Right cardiac atrium (tissue), 5 donors: ENCODE measurements at regions not wholly inside any gene's neighbourhood (a gene's known extent, or its start where the extent isn't known, plus 50 kb on each side); places are given as distances from the start of the nearest gene placed in this dataset.

Experiments
- ATAC-seq, 2 donors: fragments of 200-7000 bp; cut with Tn5 transposase; one replicate each; pipeline versions ENCODE4 v1.8.0 to v1.9.1; 2020; ENCODE audit warnings: moderate library complexity in 2 of 2, mild to moderate bottlenecking in 1 of 2
- DNase-seq, 3 donors: peaks; one replicate each; pipeline ENCODE4 v3.0.0-alpha.2; 2020
- H3K27ac ChIP-seq: one replicate; pipeline ENCODE4 v1.5.1; 2013; ENCODE audit warnings: mild to moderate bottlenecking, low read length, control low read depth, moderate library complexity
- H3K27me3 ChIP-seq: one replicate; pipeline ENCODE4 v1.6.1; 2013; ENCODE audit not compliant: control insufficient read depth, insufficient read depth
- H3K4me1 ChIP-seq: one replicate; pipeline ENCODE4 v1.6.1; 2013; ENCODE audit warnings: low read length; ENCODE audit not compliant: control insufficient read depth, insufficient read depth
- H3K4me3 ChIP-seq: one replicate; pipeline ENCODE4 v1.5.1; 2013; ENCODE audit warnings: low read length, control low read depth
- H3K9me3 ChIP-seq: one replicate; pipeline ENCODE4 v1.6.1; 2013; ENCODE audit warnings: low read length; ENCODE audit not compliant: control insufficient read depth
- WGBS: extraction: QIAGEN DNeasy Blood & Tissue Kit; methylation state at CpG from one replicate; pipeline ENCODE4 v1.1.7; 2013; 5-methylcytosine and 5-hydroxymethylcytosine counted together
- intact Hi-C, 4 donors: fragments of 100-400 bp; cut with DNase I; formaldehyde crosslinking; loops; one replicate each; pipeline versions ENCODE4 v1.11.0 to v1.14.0; 2022 to 2023
- donor health status: healthy with polysubstance abuse.
- donor health status: DM: no; HTN: yes; CAD: no.
- donor health status: DM: no; HTN: no; CAD: no.
- donor health status: DM: no; HTN: yes; CAD: no; lungs with severe emphysema.
- donor health status: DM: yes; HTN: yes; CAD: no.

GRCh38 chrX:2583194-2584162, 82.7 kb upstream of the DHRSX start:
- intact Hi-C loops, result no loop called here
- Histone ChIP-seq H3K4me3 (peak overlapping the region; percentile 42), H3K27me3 (no peaks in the 10 kb centered on the region), H3K27ac (no peak overlapping the region), H3K9me3 (no peaks in the 10 kb centered on the region), H3K4me1 (no peaks in the 10 kb centered on the region)
- DNase-seq (no peak), ATAC-seq (peak in 1 of 2 donors; percentile 22)
- 3% methylated on average over 74 of the region's 74 CpGs for WGBS

DNA sequence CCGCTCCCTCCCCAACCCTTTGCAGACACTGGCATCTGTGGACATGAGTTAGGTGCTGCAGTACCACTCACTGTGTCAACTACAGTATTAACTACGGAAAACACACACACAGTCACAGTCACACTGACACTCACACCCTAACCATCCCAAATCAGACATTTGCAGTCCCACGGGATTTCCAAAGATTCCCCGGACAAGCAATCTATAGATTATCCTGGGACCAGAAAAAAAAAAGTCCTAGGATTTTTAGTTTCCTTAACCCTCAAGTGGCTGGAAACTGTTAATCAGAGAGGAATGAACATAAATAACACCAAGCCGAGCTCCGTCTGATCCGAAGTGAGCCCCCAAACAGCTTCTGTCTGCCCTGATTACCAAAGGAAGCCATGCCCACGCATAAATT, 81.9 kb upstream of the DHRSX start:
- intact Hi-C loops, result no loop called here
- H3K27ac ChIP-seq, result no peak overlapping the region
- no peak for DNase-seq
- H3K4me3 ChIP-seq, result no peak overlapping the region
- no peaks in the 10 kb centered on the region for H3K9me3 ChIP-seq
- ATAC-seq, result no peak
- no peaks in the 10 kb centered on the region for H3K27me3 ChIP-seq
- no peaks in the 10 kb centered on the region for H3K4me1 ChIP-seq
- WGBS, result 21% methylated on average over 8 of the region's 8 CpGs

- Histone ChIP-seq H3K4me1 (no peaks in the 10 kb centered on the region), H3K9me3 (no peaks in the 10 kb centered on the region), H3K4me3 (no peak overlapping the region), H3K27ac (no peak overlapping the region), H3K27me3 (no peaks in the 10 kb centered on the region)
- DNase-seq (no peak), ATAC-seq (no peak)
- WGBS, result 90% methylated on average over 4 of the region's 4 CpGs
- intact Hi-C loops, result no loop called here
These were observed 80.5 kb upstream of the DHRSX start for GRCh38 chrX:2581296-2581695.

DNA sequence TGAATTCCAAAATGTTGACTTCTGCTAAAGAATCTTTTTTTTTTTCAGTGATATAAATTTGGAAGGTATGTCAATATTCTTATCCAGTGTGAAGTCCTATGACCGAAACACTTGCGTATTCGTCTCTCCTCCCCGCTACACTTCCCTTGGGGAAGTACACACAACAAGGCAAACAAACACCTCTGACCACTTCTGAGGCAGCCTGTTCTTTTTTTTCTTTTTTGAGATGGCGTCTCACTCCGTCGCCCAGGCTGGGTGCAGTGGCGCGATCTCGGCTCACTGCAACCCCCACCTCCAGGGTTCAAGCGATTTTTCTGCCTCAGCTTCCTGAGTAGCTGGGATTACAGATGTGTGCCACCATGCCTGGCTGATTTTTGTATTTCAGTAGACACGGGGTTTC, 78.1 kb upstream of the DHRSX start:
- Histone ChIP-seq H3K27ac (no peak overlapping the region), H3K4me1 (no peaks in the 10 kb centered on the region), H3K27me3 (no peaks in the 10 kb centered on the region), H3K9me3 (no peaks in the 10 kb centered on the region), H3K4me3 (no peak overlapping the region)
- ATAC-seq (no peak), DNase-seq (no peak)
- intact Hi-C loops, result no loop called here
- WGBS, result 81% methylated on average over 12 of the region's 12 CpGs

GRCh38 chrX:2577844-2578466, 77.2 kb upstream of the DHRSX start:
- Histone ChIP-seq H3K27me3 (no peaks in the 10 kb centered on the region), H3K27ac (no peak overlapping the region), H3K9me3 (no peaks in the 10 kb centered on the region), H3K4me1 (no peaks in the 10 kb centered on the region), H3K4me3 (no peak overlapping the region)
- 70% methylated on average over 15 of the region's 15 CpGs for WGBS
- intact Hi-C loops, result no loop called here
- no peak for DNase-seq
- no peak for ATAC-seq

DNA sequence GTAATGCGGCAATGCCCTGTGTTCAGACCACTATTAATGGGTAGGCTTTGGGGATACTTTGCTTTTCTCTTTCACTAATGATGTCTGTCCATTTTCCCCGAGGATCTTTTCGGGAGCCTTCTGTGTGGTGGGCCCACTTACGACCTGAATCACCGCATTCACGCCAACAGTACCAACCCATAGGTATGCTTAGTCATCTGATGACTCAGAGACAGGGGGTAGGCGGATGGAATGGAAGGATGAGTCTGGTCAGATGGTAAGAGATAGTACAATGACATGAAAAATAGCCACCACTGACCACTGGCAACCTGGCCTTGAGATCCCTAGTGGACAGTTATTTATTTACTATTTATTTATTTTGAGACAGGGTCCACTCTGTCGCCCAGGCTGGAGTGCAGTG, 76.0 kb upstream of the DHRSX start:
- H3K9me3 ChIP-seq, result no peaks in the 10 kb centered on the region

DNA sequence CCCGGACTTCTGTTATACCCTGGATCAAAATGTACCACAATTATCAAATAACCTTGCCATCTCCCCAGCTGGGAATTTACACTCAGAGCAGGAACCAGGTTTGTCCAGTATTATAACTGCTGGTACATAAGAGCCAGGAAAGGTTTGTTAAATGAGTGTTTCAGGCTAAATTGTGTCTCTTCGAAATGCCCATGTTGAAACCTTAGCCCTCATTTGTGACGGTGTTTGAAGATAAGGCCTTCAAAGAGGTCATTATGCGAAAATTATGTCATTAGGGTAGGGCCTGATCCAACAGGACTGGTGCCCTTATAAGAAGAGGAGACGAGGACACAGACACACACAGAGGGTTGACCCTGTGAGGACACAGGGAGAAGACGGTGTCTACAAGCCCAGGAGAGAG, 73.5 kb upstream of the DHRSX start:
- H3K4me1 ChIP-seq, result no peaks in the 10 kb centered on the region
- H3K9me3 ChIP-seq, result no peaks in the 10 kb centered on the region
- DNase-seq, result no peak
- H3K27ac ChIP-seq, result no peak overlapping the region
- WGBS, result 84% methylated on average over 6 of the region's 6 CpGs
- H3K27me3 ChIP-seq, result no peaks in the 10 kb centered on the region
- intact Hi-C loops, result no loop called here
- ATAC-seq, result no peak
- no peak overlapping the region for H3K4me3 ChIP-seq

More for the DNA sequence above, 76.0 kb upstream of the DHRSX start:
- WGBS, result 95% methylated on average over 8 of the region's 8 CpGs
- Histone ChIP-seq H3K4me1 (no peaks in the 10 kb centered on the region), H3K4me3 (no peak overlapping the region), H3K27ac (no peak overlapping the region), H3K27me3 (no peaks in the 10 kb centered on the region)
- intact Hi-C loops, result no loop called here
- no peak for DNase-seq
- no peak for ATAC-seq

DNA sequence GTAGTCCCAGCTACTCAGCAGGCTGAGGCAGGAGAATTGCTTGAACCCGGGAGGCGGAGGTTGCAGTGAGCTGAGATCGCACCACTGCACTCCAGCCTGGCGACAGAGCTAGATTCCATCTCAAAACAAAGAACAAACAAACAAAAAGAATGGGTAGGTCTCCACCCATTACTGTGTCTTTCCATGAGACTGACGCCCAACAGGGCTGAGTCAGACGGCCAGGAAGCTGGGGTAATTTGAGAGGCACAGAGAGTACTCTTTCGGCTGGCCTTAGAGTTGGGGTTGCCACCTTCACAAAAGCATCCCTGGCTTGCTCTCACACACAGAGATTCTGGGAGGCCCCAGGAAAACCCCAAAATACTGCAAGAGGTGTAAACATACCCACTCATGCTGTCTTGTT, 72.0 kb upstream of the DHRSX start:
- no peak overlapping the region for H3K4me3 ChIP-seq
- 78% methylated on average over 7 of the region's 7 CpGs for WGBS
- no peaks in the 10 kb centered on the region for H3K4me1 ChIP-seq
- ATAC-seq (peak in 1 of 2 donors; percentile 65), DNase-seq (no peak)
- H3K27ac ChIP-seq, result no peak overlapping the region
- no peaks in the 10 kb centered on the region for H3K27me3 ChIP-seq
- H3K9me3 ChIP-seq, result no peaks in the 10 kb centered on the region
- intact Hi-C loops, result no loop called here

- Histone ChIP-seq H3K4me3 (no peak overlapping the region), H3K4me1 (no peaks in the 10 kb centered on the region), H3K9me3 (no peaks in the 10 kb centered on the region), H3K27ac (no peak overlapping the region), H3K27me3 (no peaks in the 10 kb centered on the region)
- DNase-seq (no peak), ATAC-seq (no peak)
- WGBS, result 88% methylated on average over 6 of the region's 6 CpGs
- intact Hi-C loops, result no loop called here
These were observed 67.3 kb upstream of the DHRSX start for GRCh38 chrX:2568125-2568524.

- Histone ChIP-seq H3K4me3 (no peak overlapping the region), H3K4me1 (no peaks in the 10 kb centered on the region), H3K9me3 (no peaks in the 10 kb centered on the region), H3K27ac (no peak overlapping the region), H3K27me3 (no peaks in the 10 kb centered on the region)
- no peak for DNase-seq
- intact Hi-C loops, result no loop called here
- no peak for ATAC-seq
- WGBS, result 65% methylated on average over 8 of the region's 8 CpGs
These were observed 65.3 kb upstream of the DHRSX start for GRCh38 chrX:2566055-2566454.

- 82% methylated on average over 7 of the region's 7 CpGs for WGBS
- Histone ChIP-seq H3K27ac (no peak overlapping the region), H3K9me3 (no peaks in the 10 kb centered on the region), H3K4me1 (peaks cover 3% of the 10 kb centered on the region), H3K27me3 (no peaks in the 10 kb centered on the region), H3K4me3 (no peak overlapping the region)
- ATAC-seq (no peak), DNase-seq (no peak)
- intact Hi-C loops, result no loop called here
These were observed 60.7 kb upstream of the DHRSX start for GRCh38 chrX:2561456-2561855.
